ENCODE measurements at regions not wholly inside any gene's neighbourhood (a gene's known extent, or its start where the extent isn't known, plus 50 kb on each side); places are given as distances from the start of the nearest gene placed in this dataset.
"Not testable (repeated sequence)": the region's sequence is repeated elsewhere in the genome, so short reads cannot be mapped to it uniquely, and the experiment has no call there.

DNA sequence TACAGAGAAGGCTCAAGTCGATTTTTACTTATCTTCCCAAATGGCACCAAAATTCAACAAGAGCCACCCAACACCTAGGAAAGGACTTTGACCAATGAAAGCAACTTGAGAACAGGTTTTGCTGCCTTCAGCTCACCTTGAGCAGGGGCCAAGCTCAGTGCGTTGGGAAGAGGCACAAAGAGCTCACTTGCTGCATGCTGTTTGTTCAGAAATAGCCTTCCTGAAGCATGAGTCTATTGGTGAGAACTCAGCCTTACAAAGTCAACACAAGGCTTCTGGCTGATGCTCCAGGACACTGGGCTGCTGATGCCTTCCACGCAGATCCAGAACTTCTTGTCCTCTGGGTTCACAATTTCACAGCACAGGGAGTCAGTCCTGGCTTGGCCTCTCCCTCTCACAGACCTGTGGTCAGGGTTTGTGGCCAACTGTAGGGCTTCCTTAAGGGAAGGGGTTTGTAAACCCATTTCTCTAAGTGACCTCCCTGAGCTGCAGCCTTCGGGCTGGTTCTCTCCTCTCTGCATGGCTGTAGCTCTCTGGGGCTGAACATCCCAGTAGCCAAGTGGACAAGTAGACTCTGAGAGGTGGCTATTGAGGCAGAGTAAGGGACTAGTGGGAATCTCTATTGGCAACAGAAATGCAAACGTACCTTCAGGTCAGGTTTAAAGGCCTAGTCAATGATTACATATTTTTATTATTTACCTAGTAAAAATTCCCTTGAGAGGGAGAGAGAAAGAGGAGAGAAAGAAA, 124.7 kb upstream of the GATA6 start:
- no peak for DNase-seq

DNA sequence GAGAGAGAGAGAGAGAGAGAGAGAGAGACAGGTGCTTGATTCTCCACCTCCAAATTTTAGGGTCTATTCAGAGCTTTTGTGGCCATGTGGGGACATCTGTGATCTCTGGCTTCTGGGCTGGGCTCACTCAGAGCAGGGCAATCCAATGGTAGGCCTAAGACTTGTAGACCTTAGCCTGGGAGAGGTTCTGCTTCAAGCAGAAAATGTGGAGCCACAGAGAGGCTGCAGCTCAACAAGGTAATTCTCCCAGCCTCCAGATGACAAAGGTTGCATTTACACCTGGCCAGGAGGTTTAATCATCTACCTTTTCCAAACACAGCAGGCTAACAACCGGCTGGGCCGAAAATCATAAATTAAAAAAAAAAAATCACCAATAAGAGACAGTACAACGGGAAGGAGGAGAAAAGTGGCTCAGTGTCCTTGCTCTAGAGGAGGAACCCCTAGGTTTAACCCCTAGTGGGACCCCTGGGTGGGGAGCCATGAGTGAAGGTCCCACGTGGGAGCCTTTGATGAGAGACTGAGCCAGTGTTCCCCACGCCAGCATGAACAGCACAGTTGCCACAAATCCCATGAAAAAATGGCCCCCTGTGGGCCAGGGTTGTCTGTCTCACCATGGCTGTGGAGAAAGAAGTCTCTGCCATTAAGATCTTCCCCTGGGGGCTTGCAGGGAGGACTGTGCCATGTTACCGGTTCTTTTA, 124.0 kb upstream of the GATA6 start:
- no peak for DNase-seq

DNA sequence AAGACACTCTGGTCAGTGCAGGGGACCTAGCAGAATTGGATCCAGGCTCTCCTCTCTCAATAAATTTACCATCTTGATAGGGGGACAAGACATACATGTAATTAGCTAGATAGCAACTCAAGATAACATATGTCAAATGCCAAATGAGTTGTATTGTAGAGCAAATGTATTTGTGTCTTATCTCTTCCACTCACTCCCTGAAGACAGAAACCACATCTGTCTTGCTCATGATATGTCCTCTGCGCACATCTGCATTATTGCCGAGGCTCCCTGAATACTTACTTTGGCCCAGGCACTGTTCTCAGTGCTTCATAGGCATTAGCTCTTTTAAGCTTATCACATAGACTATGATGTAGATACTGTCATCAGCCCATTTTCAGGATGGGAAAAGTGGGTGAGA, 122.9 kb upstream of the GATA6 start:
- no peak for DNase-seq

DNA sequence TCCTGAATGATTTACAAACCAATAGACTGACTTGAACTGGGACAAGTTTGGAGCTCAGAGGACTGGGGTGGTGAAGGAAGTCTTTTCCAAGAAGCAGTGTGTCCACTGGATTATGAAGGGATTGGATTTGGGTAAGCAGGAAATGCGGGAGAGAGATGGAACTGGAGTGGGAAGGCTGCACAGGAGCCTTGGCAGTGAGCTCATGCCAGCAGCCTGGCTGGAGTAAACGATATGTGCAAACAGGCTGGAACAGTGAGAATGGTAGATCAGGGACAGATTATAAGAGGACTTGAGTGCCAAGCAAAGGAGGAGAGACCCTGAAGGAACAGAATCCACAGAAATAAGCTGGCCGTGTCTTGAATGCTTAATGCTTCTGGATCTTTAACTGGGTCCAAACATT, 121.9 kb upstream of the GATA6 start:
- DNase-seq: no peak

DNA sequence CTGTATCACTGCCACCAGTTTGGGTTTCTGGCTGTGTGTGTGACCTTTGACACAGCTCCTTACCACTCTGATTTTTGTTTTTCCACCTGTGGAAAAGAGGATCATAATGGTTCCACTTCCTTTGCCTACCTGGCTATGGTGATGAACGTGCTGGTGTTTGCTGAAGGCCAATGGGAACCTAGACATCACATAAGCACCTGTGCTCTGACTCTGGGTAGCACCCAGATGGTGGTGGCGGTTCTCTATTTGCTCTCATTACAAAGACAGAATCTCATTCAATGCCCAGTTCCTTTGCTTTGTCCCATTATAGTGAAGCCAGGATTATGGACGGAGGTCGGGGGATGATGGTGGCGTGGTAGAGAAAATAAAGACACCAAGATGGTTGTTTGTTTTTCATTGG, 121.2 kb upstream of the GATA6 start:
- DNase-seq: no peak

DNA sequence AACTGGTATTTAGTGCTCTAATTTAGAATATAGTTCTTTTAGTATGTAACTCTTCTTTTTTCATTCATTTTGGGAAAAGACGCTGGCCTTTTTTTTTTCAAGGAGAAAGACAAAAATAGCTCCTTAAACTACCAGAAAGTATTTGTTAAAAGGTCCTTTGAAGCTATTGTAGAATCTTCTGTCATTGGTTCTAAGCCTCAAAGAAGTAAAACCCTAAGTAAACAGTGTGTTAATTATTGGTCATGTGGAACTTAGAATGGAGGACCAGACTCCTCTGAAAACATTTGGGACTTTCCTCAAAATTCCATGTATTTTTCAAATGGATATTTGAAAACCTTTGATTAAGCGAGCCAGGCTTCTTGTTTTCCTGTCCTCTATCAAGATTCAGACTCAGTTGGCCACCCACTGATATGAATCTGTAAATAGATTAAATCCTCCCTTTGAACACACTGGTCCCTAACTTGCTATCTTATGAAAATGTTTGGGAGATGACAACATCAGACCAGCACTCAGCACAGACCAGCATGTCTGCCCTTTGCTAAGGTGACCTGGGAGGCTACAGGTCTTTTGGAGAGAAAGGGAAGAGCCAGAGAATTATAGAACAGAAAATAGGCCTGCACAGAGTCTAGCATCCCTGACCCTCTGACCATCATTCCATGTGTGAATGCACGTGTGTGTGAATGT, 120.3 kb upstream of the GATA6 start:
- DNase-seq: no peak

DNA sequence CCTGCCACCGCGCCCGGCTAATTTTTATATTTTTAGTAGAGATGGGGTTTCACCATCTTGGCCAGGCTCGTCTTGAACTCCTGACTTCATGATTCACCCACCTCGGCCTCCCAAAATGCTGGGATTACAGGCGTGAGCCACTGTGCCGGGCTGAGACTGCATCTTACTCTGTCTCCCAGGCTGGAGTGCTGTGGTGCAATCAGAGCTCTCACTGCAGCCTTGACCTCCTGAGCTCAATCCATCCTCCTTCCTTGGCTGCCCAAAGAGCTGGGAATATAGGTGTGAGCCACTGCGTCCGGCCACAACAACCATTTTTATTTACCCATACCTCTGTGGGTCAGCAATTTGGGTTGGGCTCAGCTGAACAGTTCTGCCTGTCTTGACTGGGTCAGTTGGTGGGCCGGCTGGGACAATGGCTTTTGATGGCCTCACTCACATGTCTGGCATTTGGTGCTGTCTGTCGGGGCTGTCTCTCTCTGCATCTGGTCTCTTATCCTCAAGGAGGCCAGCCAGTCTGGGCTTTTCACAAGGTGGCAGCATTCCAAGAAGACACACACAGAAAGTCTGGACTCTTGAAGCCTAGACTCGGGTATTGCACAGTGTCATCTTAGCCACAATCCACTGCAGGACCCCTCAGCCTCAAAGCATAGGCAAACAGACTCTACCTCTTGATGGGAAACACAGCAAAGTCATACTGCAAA, 116.8 kb upstream of the GATA6 start:
- no peak for DNase-seq

DNA sequence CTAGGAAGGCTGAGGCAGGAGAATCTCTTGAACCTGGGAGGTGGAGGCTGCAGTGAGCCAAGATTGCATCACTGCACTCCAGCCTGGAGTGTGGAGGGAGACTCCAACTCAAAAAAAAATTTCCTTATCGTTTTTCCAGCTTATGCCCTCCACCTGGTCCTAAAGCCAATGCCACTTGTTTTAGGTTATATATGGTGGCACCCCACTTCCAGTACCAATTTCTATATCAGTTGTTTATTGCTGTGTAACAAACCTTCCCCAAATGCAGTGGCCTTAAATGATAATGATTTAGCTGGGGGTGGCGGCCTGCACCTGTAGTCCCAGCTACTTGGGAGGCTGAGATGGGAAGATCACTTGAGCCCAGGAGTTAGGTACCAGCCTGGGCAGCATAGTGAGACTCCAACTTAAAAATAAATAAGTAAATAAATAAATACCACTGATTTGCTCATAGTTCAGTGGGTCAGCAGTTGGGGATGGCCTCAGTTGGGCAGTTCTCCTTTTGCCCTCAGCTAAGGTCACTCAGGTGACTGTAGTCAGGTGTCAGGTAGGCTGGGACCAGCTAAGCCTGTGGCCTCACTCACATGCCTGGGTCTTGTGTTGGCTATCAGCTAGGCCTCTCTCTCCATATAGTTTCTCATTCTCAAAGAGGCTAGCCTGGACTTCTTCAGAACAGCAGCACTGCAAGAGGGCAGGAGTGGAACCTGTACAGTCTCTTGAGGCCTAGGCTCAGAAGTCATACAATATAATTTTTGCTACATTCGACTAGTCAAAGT, 113.7 kb upstream of the GATA6 start:
- no peak for DNase-seq

DNA sequence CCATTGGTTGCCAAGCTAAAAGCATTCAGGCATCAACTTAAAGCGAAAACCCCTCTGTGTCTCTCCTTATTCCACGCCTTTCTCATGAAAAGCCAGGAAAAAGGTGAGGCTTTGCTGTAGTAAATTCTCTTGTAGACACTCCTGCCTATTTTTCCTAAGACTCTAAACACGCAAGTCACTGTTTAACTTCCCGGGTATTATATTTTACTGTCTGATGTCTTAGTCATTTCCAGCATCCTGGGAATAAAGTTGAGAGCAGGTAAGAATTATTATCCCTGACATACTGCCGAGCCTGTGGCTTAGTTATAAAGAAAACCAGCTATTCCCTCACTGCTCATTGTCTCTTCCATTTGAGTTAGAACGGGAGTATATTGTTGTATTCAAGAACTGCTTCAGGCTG, 112.4 kb upstream of the GATA6 start:
- DNase-seq: no peak

DNA sequence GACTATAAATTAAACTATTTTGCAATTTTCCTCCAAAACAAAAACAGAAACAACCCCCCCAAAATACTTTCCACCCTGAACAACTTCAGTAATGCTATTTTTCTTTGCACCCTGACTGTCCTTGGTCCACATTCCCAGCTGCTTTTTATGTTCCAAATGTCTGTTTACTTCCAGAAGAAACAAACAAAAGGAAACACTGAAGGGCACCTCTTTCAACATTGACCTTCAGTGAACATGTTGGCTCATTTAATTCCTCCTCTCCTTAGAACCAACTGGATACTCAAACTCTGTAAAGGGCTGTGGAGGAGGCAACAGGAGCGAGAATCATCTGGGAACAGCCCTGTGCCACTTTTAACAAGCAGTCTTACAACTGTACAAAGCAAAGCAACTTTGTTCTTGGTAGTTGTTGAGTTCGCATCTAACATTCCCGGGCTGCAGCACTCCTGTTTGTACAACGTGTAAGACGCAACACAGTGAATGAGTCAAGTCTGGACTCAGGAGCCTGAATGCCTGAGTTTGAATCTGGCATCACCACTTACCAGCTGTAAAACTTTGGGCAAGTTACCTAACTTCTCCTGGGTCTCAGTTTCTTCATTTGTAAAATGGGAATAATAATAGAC, 111.4 kb upstream of the GATA6 start:
- no peak for DNase-seq

DNA sequence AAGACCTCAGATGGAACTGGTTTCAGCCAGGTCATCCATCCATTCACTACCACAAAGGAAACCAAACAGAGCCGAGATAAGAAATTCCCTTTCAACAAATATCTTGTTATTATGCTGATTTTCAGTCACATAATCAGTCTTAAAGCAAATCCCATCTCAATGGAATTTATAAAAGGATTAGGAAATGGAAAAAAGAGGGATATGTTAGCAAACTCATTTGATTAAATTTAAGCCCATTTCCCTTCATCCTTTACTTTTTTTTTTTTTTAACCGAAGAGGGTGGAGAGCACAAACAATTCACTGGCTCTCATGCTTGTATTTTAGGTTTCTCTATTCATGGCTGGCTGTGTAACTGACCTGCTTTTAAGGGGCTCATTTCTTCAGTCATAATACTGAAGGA, 109.0 kb upstream of the GATA6 start:
- DNase-seq: no peak

DNA sequence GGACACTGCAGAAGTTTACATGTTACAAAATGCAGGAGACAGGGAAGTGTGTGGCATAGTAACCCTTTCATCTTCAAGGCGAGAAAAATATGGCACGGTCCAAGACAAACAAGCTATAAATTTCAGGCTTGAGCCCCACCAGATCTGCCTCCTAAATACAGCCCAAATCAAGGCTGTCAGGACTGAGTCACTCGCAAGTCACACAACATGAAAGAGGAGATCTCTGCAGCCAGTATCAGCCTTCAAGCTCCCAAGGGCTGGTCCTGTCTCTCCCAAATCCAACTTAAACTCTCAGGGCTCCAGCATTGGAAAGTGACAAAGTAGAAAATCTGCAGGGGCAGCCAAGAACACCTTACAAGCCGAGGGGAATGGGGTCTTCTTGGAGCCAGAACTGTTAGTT, 106.3 kb upstream of the GATA6 start:
- no peak for DNase-seq

DNA sequence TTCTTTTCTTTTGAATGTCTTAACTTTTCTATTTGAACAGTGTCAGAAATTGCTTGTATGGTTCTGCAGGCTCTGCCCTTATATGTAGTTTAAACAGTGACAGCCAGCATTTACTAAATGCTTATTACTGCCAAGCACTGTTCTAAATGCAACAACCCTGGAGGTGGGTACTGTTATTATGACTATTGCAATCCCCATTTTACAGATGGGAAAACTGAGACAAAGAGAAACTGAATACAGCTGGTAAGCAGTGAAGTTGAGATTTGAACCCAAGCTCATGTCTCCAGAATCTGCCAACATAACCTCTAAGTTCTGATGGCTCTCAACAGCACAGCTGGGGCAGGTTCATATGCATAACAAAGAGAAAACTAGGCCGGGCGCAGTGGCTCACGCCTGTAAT, 105.7 kb upstream of the GATA6 start:
- no peak for DNase-seq

DNA sequence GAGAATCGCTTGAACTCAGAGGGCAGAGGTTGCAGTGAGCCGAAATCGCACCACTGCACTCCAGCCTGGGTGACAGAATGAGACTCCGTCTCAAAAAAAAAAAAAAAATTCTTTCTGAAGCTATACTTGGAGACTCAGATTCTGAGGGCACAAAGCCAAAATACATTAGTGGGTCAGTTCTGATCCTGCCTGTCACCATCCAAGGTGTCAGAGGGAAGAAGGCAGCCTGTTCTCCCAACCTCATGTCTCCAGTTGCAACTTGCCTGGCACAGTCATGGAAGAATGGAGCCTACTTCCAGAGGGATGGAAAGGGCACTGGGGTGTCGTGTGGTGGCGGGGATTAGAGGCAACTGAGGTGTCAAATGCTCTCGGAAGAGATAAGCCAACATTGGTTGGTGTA, 104.8 kb upstream of the GATA6 start:
- no peak for DNase-seq

DNA sequence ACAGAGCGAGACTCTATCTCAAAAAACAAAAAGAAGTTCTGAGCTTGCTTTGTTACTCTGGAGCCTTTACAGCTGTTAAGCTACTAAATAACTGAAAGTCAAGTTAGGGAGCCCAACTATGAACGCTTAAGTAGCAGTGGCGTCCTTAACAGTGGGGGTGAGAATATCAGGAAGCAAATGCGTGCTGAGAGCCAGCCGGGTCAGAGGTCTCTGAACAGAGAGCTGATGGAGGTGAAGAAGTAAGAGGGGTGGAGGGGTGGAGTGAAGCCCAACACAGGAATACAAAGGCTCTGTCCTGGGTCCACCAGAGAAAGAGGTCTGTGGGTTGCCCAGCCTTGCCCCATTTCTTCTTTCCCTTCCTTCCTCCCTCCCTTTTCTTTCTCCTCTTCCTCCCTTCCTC, 104.1 kb upstream of the GATA6 start:
- no peak for DNase-seq

DNA sequence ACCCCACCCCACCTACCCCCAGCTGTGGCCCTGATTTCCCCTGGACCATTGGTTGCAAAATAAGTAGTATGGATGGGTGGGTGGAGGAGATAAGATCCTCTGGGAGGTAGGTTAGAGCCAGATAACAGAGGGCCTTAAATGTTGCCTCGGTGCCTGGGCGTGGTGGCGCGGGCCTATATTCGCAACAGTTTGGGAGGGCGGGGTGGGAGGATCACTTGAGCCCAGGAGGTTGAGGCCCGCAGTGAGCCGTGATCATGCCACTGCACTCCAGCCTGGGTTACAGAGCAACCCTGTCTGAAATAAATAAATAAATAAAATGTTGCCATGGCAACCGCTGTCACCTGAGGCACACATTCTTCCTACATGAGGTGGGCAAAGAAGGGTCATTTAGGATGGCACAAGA, 103.3 kb upstream of the GATA6 start:
- DNase-seq: no peak

DNA sequence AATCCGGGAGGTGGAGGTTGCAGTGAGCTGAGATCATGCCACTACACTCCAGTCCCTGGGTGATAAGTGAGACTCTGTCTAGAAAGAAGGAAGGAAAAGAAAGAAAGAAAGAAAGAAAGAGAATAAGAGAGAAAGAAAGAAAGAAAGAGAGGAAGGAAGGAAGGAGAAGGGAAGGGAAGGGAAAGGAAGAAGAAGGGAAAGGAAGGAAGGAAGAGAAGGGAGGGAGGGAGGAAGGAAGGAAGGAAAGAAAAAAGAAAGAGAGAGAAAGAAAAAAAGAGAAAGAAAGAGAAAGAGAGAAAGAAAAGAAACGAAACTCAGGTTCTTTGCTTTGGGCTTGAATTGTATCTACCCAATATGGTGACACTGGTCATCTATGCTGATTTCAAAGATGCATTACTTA, 102.3 kb upstream of the GATA6 start:
- DNase-seq: no peak

DNA sequence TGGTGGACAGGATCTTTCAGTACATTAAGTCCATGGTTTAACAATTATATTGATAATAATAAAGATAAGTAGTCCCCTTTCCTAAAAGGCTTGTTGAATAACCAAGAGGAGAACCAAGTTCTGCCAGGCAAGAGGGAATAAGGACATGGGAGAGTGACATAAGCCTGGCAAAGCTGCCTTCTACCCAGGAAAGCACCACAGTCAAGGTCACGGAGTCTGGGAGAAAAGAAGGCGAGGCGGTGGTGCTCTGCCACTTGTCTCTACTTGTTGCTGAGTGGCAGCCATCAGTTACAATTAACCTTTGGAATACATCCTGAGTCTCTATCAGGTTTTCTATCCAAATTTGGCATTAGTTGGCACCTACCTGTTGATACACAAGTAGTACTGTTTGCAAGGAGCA, 101.7 kb upstream of the GATA6 start:
- DNase-seq: no peak

DNA sequence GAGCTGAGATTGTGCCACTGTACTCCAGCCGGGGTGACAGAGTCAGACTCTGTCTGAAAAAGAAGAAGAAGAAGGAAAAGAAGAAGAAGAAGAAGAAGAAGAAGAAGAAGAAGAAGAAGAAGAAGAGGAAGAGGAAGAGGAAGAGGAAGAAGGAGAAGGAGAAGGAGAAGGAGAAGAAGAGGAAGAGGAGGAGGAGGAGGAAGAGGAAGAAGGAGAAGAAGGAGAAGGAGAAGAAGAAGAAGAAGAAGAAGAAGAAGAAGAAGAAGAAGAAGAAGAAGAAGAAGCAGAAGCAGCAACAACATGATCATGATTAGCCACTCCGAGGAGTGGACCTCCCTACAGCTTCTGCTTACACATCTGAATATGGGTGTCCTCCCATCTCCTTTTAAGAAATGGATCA, 100.6 kb upstream of the GATA6 start:
- DNase-seq: not testable (repeated sequence)

DNA sequence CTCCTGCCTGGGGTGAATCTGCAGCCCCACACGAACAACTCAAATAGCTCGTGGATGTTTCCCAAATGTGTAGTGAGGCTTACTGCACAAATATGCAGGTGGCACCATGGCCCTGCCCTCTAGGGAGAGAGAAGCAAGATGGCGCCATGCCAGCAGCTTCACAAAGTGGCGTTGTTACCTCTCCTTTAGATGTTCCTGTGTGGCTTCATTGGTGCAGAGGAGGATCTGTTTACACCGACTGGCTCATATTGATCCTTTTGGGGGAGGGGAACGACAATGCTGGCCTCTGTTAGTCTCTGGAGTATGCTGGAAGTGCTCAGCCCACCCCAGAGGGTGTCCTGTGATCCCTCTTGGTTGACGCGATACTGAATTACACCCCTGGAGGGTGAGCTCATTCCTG, 99.5 kb upstream of the GATA6 start:
- DNase-seq: no peak

DNA sequence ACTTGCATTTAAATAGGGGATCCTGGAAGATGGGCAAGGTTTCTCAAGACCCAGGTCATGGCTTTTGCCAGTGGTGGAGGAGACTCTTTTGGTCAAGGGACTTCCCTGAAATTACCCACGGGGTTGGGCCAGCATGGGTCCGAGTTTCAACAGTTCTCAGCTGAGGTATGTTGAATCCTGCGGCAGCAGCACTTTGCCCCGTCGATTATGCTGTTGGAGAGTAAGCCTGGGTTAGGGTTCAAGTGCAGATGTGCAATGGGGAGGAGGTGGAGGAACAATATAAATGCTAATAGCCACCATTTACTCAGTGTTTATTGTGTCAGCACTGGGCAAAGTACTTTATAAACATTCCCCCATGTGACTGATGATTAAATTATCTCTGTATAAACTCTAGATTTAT, 96.0 kb upstream of the GATA6 start:
- DNase-seq: no peak

Measured in skin of body (tissue), 1 donor.